ENCODE measurements at regions not wholly inside any gene's neighbourhood (a gene's known extent, or its start where the extent isn't known, plus 50 kb on each side); places are given as distances from the start of the nearest gene placed in this dataset.
"Not testable (repeated sequence)": the region's sequence is repeated elsewhere in the genome, so short reads cannot be mapped to it uniquely, and the experiment has no call there.

DNA sequence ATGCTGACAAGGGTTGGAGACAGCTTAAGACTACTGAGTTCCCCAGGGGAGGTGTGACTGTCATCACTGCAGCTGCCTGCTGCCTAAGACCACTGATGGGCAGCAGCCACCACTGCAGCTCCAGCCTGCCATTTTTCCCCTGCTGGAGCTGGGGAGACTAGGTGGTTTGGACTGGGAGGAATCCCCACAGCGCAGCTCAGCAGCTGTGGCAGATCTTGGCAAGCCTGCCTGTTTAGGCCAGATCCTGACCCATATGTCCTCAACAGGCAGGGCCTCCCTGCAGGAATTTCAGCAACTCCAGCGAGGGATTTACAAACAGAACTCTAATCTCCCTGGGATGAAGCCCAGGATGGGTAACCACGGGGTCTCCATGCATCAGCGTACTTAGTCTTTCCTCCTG lies 356.4 kb upstream of the TOM1L1 start:
- DNase-seq (ENCODE audit: missing footprints) (no peak), ATAC-seq (peak; percentile 46)
- intact Hi-C loops (cut with DNase I) = no loop called here

DNA sequence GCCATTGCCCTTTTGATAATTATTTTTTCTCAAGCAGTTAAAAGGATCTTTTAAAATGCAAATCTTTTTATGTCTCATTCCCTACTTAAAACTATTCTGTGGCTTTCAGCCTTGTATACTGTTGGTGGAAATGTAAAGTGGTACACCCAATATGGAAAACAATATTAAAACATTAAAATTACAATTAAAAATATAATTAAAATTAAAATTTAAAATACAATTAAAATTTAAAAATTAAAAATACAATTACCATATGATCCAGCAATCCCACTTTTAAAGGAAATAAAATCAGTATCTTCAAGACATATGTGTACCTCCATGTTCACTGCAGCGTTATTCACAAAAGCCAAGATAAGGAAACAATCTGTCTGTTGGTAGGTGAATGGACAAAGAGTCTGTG lies 340.8 kb upstream of the TOM1L1 start:
- ATAC-seq (no peak), DNase-seq (ENCODE audit: missing footprints) (no peak)
- intact Hi-C loops (cut with DNase I) = loop anchor here (10.0 kb wide), 1 partner anchor 105 kb away; no protein-coding TSS in a partner anchor

DNA sequence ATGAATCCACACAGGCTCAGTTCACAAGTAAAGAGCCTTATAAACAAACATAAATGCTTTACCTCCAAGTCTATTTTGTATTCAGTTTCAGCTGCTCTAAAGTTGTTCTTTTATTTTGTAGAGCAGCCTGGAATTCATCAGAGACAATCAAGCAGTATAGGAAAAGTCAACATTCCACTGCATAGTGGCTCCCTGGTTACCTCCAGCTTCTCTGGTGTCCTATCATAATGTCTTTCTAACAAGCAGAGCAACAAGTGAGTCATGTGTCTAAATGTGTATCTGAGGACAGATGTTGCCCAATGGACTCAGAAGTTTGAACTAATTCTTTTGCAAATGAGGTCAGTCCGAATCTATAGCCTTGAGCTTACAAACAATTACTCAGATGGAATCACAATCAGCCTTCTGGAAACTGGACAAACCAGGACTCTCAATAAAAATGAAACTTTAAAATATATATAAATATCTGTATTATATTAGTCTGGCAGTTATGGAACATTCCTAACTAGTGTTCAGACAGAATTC lies 292.0 kb upstream of the TOM1L1 start:
- no peak for ATAC-seq
- intact Hi-C loops (cut with DNase I) = no loop called here
- no peak for DNase-seq (ENCODE audit: missing footprints)

DNA sequence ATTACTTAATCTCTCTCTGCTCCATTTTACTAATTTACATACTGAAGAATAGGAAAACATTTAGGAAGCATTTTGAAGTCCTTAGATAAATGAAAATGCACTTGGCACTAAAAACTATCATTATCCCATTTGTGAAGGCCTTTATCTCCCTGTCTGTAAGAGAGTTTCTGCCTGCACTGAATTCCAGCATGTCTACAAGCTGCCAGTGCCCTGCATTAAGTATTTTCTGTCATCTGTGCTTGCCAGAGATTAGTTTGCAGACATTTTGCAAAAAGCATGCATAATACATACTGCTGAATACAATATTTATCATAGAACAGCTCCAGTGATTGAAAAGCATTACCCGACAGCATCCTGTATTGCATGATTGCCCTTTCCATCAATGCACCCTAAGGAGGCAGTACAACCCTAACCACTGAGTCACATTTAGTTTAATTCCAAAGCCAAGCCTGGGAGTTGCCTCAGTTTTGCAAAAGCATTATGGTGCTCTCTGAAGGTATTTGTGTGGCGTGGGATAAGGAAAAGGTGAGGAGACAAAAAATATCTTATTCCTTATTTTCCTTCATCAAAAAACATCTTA lies 280.2 kb upstream of the TOM1L1 start:
- ATAC-seq = no peak
- intact Hi-C loops (cut with DNase I) = no loop called here
- no peak for DNase-seq (ENCODE audit: missing footprints)

DNA sequence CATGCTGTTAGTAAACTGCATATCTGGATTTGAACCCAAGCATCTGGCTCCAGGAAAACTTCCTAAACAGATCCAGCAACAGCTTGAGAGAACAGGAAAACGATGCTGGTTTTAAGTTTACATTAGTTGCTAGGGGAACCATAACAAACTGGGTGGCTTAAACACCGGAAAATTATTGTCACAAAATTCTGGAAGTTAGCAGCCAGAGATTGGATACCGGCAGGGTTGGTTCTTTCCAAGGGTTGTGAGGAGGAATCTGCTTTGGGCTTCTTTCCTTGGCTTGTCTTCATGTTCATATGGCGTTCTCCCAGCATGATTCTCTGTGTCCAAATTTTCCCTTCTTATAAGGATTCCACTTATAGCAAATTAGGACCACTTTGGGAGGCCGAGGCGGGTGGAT lies 276.9 kb upstream of the TOM1L1 start:
- DNase-seq (ENCODE audit: missing footprints) (no peak), ATAC-seq (no peak)
- intact Hi-C loops (cut with DNase I) = no loop called here

DNA sequence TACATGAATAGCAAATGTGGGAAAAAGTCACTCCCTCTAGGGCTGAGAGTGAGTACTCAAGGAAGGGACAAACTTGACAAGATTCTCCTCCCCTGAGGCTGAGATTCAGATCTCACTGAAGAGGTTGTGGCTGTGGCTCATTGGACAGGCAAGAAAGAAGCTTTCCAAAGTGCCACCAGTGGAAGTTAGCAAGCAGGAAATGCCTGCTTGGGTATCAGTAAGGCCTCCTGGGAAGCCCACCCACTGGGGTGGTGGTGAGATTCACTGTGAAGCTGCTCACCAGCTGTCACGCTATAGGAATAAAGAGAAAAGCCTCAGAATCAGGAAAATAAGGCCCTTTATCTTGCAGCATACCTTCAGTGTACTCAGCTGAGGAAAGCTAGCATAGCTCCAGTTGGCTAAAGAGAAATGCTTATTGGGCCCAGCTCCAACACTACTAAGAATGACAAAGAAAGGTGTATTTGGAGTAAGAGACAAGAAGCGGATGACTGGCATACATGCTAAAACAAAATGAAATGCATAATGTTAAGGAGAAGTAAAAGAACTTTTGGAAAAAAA lies 274.4 kb upstream of the TOM1L1 start:
- intact Hi-C loops (cut with DNase I) = no loop called here
- no peak for ATAC-seq
- DNase-seq (ENCODE audit: missing footprints) = no peak

DNA sequence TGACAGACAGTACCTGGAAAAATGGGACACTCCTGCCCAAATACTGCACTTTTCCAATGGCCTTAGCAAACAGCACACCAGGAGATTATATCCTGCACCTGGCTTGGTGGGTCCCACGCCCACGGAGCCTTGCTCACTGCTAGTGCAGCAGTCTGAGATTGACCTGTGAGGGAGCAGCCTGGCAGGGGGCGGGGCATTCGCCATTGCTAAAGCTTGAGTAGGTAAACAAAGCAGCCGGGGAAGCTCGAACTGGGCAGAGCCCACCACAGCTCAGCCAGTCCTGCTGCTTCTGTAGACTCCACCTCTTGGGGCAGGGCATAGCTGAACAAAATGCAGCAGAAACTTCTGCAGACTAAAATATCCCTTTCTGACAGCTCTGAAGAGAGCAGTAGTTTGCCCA lies 261.2 kb upstream of the TOM1L1 start:
- intact Hi-C loops (cut with DNase I); DNase-seq (ENCODE audit: missing footprints); ATAC-seq: not testable (repeated sequence)

DNA sequence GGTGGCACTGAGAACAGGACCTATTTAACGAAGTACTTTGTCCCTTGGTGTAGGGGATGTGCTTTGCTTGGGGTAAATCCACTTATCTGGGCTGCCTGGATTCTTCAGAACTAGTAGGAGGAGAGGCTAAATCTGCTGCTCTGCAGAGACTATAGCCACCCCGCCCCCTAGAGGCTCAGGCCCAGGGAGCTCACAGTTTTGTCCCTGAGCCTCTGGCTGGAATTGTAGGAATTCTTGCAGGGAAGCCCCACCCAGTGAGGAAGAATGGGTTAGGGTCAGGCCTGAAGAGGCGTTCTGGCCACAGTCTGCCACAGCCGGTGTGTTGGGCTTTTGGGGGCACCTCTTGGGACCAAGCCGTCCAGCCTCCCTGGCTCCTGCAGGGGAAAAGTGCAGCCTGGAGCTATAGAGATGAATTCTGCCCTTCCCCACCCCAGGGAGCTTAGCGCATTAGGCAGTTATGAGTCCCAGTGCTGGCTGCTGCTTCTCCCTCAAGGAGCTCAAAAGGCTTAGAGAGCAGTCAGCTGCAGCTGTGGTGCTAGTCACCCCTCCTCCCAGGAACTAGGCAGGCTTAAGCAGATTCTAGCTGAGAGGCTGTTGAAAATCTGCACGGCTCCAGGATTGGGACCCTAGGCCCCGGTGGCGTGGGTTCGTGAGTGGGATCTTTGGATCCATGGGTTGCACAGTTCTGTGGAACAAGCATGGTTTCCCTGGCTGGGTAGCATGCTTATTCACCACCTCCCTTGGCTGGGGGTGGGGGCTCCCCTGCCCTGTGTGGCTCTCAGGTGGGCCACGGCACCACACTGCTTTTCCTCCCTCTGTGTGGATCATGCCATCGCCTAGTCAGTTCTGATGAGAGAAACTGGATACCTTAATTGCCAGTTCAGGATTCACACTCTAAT lies 237.4 kb upstream of the TOM1L1 start:
- DNase-seq (ENCODE audit: missing footprints) = peak; percentile 55
- no peak for ATAC-seq
- intact Hi-C loops (cut with DNase I) = no loop called here

DNA sequence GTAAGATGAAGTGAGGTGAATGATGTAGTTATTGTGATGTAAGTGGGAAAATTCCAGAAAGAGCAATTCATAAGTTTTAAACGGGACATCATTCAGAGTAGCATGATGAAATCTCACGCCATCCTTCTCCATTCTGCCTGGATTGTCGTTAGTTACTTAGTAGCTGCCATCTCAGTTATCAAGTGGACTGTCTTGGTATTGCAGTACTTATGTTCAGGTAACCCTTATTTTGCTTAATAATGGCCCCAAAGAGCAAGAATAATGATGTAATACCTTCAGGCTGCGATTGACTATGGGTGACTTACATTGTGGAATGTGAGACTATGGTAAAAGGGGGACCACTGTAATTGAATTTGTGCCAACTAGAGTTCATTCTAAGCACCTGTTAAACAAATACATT lies 234.1 kb upstream of the TOM1L1 start:
- ATAC-seq (no peak), DNase-seq (ENCODE audit: missing footprints) (no peak)
- intact Hi-C loops (cut with DNase I) = no loop called here

DNA sequence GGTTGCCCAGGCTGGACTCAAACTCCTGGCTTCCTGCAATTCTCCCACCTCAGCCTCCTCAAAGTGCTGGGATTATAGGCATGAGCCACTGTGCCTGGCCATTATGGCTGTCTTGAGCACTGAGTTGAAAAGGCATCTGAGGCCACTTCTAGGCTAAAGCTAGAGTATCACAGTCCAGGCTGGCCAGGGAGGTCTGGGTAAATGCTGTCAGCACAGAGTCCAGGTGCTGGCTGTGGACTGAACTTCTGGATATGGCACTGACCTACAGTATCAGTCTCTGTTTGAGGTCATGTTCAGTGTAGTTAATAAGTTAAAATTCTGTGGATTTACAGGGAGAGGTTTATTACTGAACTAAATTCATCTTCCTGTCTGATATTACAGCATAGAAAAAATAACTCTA lies 222.5 kb upstream of the TOM1L1 start:
- intact Hi-C loops (cut with DNase I) = no loop called here

DNA sequence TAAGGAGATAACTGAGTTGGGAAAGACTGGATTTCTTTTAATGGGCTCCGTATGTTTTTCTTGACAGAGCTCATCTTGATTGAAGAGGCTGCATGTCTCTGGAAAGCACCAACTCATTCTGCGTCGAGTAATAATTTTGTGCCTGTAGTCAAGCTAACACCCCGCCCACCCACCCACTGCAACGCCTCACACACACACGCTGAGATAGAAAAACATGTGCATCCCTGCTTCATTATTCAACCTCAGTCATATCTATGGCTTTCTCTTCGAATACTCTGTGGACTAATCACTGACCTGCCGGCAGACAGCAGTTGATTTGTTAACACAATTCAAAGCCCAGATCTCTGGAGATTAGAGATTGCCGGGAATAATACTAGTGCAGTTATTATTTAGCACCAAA lies 220.2 kb upstream of the TOM1L1 start:
- DNase-seq (ENCODE audit: missing footprints) (no peak), ATAC-seq (no peak)
- intact Hi-C loops (cut with DNase I) = no loop called here

More for the DNA sequence above, 222.5 kb upstream of the TOM1L1 start:
- ATAC-seq (no peak), DNase-seq (ENCODE audit: missing footprints) (no peak)

DNA sequence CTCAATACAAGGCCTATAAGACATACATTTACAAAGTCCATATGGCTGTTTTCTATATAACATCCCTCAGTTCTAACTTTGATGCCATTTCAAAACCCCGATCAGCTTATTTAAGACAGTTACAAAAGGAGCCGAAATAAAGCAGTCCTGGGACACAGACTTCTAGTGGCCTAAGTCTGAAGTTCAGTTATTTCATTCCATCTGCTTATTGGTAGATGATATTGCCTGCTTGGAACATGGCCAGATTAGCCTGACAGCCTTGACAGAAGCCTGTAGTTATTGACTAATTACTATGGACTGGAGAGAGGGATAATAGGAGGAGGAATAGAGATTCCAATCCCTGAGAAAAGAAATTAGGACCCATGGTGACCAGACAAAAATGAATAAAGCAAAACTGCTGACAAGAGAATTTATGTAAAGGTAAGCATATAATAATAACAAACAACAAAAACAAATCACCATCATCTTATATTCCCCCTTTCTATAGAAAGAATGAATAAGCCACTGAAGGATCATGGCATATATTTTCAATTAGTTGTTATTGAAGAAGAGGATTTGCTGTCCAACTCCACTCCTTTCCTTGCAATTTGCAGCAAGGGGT lies 206.3 kb upstream of the TOM1L1 start:
- ATAC-seq (no peak), DNase-seq (ENCODE audit: missing footprints) (no peak)
- intact Hi-C loops (cut with DNase I) = no loop called here

DNA sequence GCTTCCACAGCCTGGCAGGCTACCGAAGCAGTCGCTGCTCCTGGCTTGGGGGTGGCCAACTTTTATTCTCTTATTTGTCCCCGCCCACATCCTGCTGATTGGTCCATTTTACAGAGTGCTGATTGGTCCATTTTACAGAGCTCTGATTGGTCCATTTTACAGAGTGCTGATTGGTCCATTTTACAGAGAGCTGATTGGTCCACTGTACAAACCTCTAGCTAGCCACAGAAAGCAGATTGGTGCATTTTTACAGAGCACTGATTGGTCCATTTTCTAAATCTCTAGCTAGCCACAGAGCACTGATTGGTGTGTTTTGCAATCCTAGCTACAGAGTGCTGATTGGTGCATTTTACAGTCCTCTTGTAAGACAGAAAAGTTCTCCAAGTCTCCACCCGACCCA lies 187.9 kb upstream of the TOM1L1 start:
- ATAC-seq; DNase-seq (ENCODE audit: missing footprints); intact Hi-C loops (cut with DNase I): not testable (repeated sequence)

DNA sequence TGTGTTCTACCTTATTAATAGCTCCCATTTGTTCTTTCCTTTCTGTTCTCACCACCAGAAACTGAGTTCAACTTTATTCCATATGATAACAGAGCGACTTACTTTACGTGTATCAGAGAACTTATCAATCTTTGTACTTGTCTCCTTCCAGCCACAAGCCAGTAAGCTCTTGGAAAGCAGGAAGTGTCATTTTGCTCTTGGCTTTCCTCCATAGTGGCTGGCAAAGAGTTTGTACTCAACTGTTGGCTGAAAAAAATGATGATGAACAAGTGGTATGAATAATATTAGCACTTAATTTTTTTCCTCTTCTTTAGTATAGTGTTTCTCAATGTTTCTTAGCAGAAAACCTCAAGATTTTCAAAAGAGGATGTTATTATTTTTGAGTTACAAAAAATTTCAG lies 182.4 kb upstream of the TOM1L1 start:
- intact Hi-C loops (cut with DNase I) = no loop called here
- DNase-seq (ENCODE audit: missing footprints) (no peak), ATAC-seq (no peak)

DNA sequence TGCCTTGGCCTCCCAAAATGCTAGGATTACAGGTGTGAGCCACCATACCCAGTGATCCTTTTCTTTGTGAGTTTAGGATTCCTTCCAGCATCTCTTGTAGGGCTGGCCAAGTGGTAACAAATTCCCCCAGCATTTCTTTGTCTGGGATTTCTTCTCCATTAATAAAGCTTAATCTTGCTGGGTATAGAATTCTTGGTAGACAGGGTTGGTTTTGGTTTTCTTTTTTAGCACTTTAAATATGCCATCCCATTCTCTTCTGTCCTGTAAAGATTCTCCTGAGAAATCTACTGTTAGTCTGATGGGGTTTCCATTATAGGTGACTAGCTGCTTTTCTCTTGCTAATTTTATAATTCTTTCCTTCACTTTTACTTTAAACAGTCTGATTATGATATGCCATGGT lies 173.0 kb upstream of the TOM1L1 start:
- DNase-seq (ENCODE audit: missing footprints) = no peak
- intact Hi-C loops (cut with DNase I) = no loop called here
- no peak for ATAC-seq

DNA sequence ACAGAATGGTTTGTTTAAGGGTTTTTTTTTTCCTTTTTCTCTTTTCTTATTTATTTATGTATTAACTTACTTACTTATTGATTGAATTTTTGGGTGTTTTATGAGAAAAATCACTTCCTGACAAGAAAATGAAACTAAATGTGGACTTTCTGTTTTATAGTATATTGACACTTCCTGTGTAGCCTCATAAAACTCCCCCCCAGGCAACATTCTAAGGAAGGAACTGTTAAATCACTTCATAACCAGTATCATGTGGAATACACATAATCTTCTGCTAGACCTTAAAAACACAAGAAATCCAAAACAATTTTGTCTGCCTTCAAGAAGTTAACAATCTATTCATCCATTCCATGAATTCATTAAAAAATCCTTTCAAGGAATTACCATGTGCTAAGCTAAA lies 164.1 kb upstream of the TOM1L1 start:
- no peak for ATAC-seq

DNA sequence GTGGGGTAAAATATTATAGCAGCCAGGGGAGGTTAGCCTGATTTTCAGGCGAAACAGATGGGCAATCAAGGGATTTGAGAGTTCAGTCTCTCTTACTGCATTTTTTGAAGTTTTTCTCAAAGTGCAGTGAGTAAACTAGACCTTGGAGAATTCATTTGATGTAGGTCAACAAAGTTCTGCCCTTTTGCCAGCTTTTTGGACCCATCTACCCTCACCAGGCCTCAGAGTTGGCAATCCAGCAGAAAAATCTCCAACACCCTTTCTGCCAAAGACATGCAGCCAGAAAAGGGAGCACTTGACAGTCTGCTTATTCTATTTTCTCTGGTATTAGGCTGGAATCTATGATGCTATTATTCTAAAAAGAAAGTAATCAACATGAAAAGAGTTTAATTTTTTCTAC lies 162.2 kb upstream of the TOM1L1 start:
- ATAC-seq = no peak
- intact Hi-C loops (cut with DNase I) = no loop called here
- DNase-seq (ENCODE audit: missing footprints) = no peak

More for the DNA sequence above, 164.1 kb upstream of the TOM1L1 start:
- no peak for DNase-seq (ENCODE audit: missing footprints)
- intact Hi-C loops (cut with DNase I) = no loop called here

DNA sequence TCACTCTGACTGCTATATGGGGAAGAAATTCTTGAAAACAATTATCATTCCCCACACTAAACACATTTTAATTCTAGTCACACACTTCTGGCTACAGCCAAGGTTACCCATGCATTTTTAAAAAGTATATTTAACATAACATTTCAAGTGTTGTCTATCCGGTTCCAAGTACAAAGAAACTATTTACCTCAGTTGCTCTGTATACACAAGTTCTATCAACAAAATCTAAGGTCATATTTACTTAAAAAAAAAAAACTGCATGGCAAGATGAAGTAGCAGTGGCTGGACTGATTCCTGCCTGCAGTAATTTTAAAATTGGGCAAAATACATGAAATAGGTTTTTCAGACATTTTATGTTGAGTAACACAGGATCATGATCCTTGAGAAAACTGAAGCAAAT lies 155.9 kb upstream of the TOM1L1 start:
- intact Hi-C loops (cut with DNase I) = loop anchor here (5.0 kb wide), 1 partner anchor 53 kb away; no protein-coding TSS in a partner anchor
- no peak for DNase-seq (ENCODE audit: missing footprints)

DNA sequence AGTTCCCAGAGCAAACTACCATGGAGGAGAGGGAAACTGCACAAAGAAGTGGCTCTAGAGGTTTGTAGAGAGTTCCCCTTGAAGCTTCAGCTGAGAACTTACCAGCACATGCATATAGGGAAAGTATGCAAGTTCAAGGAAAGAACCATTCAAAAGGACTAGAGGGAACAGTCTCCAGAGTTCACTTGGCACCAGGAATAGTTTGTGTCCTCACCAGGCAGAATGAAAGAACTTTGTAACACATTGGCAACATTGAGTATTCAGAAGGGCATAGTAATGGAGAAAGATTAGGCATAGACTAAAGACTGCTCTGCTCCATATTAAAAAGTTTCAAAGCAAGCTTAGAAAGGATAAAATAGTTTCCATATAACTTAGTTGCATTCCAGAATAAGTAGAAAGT lies 155.4 kb upstream of the TOM1L1 start:
- intact Hi-C loops (cut with DNase I) = loop anchor here (5.0 kb wide), 1 partner anchor 52 kb away; no protein-coding TSS in a partner anchor
- DNase-seq (ENCODE audit: missing footprints) (no peak), ATAC-seq (no peak)

More for the DNA sequence above, 155.9 kb upstream of the TOM1L1 start:
- no peak for ATAC-seq
